ENCODE measurements at regions not wholly inside any gene's neighbourhood (a gene's known extent, or its start where the extent isn't known, plus 50 kb on each side); places are given as distances from the start of the nearest gene placed in this dataset.

GRCh38 chr13:99663185-99663825, 162.0 kb downstream of the TM9SF2 start:
- H3K27ac ChIP-seq (ENCODE audit: low read length), result no peak overlapping the region
- H3K79me2 ChIP-seq (ENCODE audit: insufficient read depth, low read length), result no peaks in the 10 kb centered on the region
- no peaks in the 10 kb centered on the region for H3K9me3 ChIP-seq (ENCODE audit: insufficient read depth, low read length, severe bottlenecking)
- H3K4me2 ChIP-seq (ENCODE audit: insufficient read depth, low read length), result no peak overlapping the region
- no peaks in the 10 kb centered on the region for H4K20me1 ChIP-seq (ENCODE audit: insufficient read depth, low read length)
- no peaks in the 10 kb centered on the region; the same call in 1 of the 2 replicates for H3K36me3 ChIP-seq (ENCODE audit: insufficient read depth, low read length)
- no peak for DNase-seq
- no peak overlapping the region for H3K4me3 ChIP-seq (ENCODE audit: low read depth in 1 of 2, low read length in 2 of 2)
- no peaks in the 10 kb centered on the region for H3K27me3 ChIP-seq (ENCODE audit: insufficient read depth, low read length, poor library complexity)
- ATAC-seq (ENCODE audit: insufficient read depth, low read depth), result no peak
- peaks cover 15% of the 10 kb centered on the region for H3K4me1 ChIP-seq (ENCODE audit: insufficient read depth, low read length)
- no peak overlapping the region for H3K9ac ChIP-seq (ENCODE audit: low read depth, low read length)
- no peak overlapping the region for H2AFZ ChIP-seq (ENCODE audit: low read depth, low read length)
- TF ChIP-seq EZH2 (IDR thresholded peaks at IDR 0.05; ENCODE audit: borderline replicate concordance, low read depth, low read length, severe bottlenecking) (no peak), CTCF (IDR thresholded peaks at IDR 0.05; ENCODE audit: borderline replicate concordance, extremely low read depth, low read length, poor library complexity, severe bottlenecking) (no peak)

GRCh38 chr13:99662678-99663077, 161.4 kb downstream of the TM9SF2 start:
- TF ChIP-seq EZH2 (IDR thresholded peaks at IDR 0.05; ENCODE audit: borderline replicate concordance, low read depth, low read length, severe bottlenecking), result no peak
- no peak for TF ChIP-seq CTCF (IDR thresholded peaks at IDR 0.05; ENCODE audit: borderline replicate concordance, extremely low read depth, low read length, poor library complexity, severe bottlenecking)
- DNase-seq, result no peak
- Histone ChIP-seq H3K4me1 (ENCODE audit: insufficient read depth, low read length) (peaks cover 21% of the 10 kb centered on the region), H3K36me3 (ENCODE audit: insufficient read depth, low read length) (no peaks in the 10 kb centered on the region; the same call in 1 of the 2 replicates), H3K9me3 (ENCODE audit: insufficient read depth, low read length, severe bottlenecking) (no peaks in the 10 kb centered on the region), H3K27ac (ENCODE audit: low read length) (no peak overlapping the region), H3K4me3 (ENCODE audit: low read depth in 1 of 2, low read length in 2 of 2) (no peak overlapping the region), H3K27me3 (ENCODE audit: insufficient read depth, low read length, poor library complexity) (no peaks in the 10 kb centered on the region), H3K9ac (ENCODE audit: low read depth, low read length) (no peak overlapping the region), H3K79me2 (ENCODE audit: insufficient read depth, low read length) (no peaks in the 10 kb centered on the region), H2AFZ (ENCODE audit: low read depth, low read length) (no peak overlapping the region), H4K20me1 (ENCODE audit: insufficient read depth, low read length) (no peaks in the 10 kb centered on the region), H3K4me2 (ENCODE audit: insufficient read depth, low read length) (no peak overlapping the region)
- ATAC-seq (ENCODE audit: insufficient read depth, low read depth), result no peak

GRCh38 chr13:99661791-99662190, 160.5 kb downstream of the TM9SF2 start:
- Histone ChIP-seq H3K27me3 (ENCODE audit: insufficient read depth, low read length, poor library complexity) (no peaks in the 10 kb centered on the region), H3K4me3 (ENCODE audit: low read depth in 1 of 2, low read length in 2 of 2) (no peak overlapping the region), H3K36me3 (ENCODE audit: insufficient read depth, low read length) (no peaks in the 10 kb centered on the region; the same call in 1 of the 2 replicates), H3K4me2 (ENCODE audit: insufficient read depth, low read length) (no peak overlapping the region), H4K20me1 (ENCODE audit: insufficient read depth, low read length) (no peaks in the 10 kb centered on the region), H2AFZ (ENCODE audit: low read depth, low read length) (no peak overlapping the region), H3K27ac (ENCODE audit: low read length) (no peak overlapping the region), H3K4me1 (ENCODE audit: insufficient read depth, low read length) (peaks cover 30% of the 10 kb centered on the region), H3K9ac (ENCODE audit: low read depth, low read length) (no peak overlapping the region), H3K9me3 (ENCODE audit: insufficient read depth, low read length, severe bottlenecking) (no peaks in the 10 kb centered on the region), H3K79me2 (ENCODE audit: insufficient read depth, low read length) (no peaks in the 10 kb centered on the region)
- TF ChIP-seq EZH2 (IDR thresholded peaks at IDR 0.05; ENCODE audit: borderline replicate concordance, low read depth, low read length, severe bottlenecking) (no peak), CTCF (IDR thresholded peaks at IDR 0.05; ENCODE audit: borderline replicate concordance, extremely low read depth, low read length, poor library complexity, severe bottlenecking) (no peak)
- ATAC-seq (ENCODE audit: insufficient read depth, low read depth), result no peak
- no peak for DNase-seq
